ENCODE measurements at regions not wholly inside any gene's neighbourhood (a gene's known extent, or its start where the extent isn't known, plus 50 kb on each side); places are given as distances from the start of the nearest gene placed in this dataset.

GRCh38 chr18:72648481-72648960 lies 104.4 kb upstream of the CBLN2 start:
- TF ChIP-seq MAX (IDR thresholded peaks at IDR 0.05): no peak
- no peak for TF ChIP-seq CTCF (IDR thresholded peaks at IDR 0.05; ENCODE audit: control extremely low read depth in 1 of 3, insufficient read depth in 1 of 3, low read depth in 1 of 3, low read length in 3 of 3)
- TF ChIP-seq CREB1 (IDR thresholded peaks at IDR 0.05): no peak
- no peak for TF ChIP-seq EP300 (IDR thresholded peaks at IDR 0.05; ENCODE audit: borderline replicate concordance in 1 of 2, low read depth in 2 of 2, low read length in 2 of 2)
- no peak for TF ChIP-seq ATF2 (IDR thresholded peaks at IDR 0.05; ENCODE audit: low read length)
- TF ChIP-seq TCF12 (IDR thresholded peaks at IDR 0.05; ENCODE audit: low read depth, low read length): no peak
- TF ChIP-seq KDM5A (IDR thresholded peaks at IDR 0.05; ENCODE audit: low read length): no peak
